H1 (cell line): ENCODE measurements at regions not wholly inside any gene's neighbourhood (a gene's known extent, or its start where the extent isn't known, plus 50 kb on each side); places are given as distances from the start of the nearest gene placed in this dataset.

Source experiments
- BRCA1 ChIP-seq: IDR thresholded peaks from 2 replicates; pipeline ENCODE4 v1.6.1; 2012; ENCODE audit warnings: low read depth, low read length, improper control_type of control experiment
- CEBPB ChIP-seq: IDR thresholded peaks from 2 replicates; pipeline ENCODE4 v1.6.1; 2012; ENCODE audit warnings: low read depth, low read length
- CHD7 ChIP-seq: fragments of 300-600 bp; sonication (generic); IDR thresholded peaks from 2 replicates; pipeline ENCODE4 v1.7.1; 2012; ENCODE audit warnings: low read length, moderate library complexity, mild to moderate bottlenecking, inconsistent platforms; ENCODE audit not compliant: insufficient replicate concordance

DNA sequence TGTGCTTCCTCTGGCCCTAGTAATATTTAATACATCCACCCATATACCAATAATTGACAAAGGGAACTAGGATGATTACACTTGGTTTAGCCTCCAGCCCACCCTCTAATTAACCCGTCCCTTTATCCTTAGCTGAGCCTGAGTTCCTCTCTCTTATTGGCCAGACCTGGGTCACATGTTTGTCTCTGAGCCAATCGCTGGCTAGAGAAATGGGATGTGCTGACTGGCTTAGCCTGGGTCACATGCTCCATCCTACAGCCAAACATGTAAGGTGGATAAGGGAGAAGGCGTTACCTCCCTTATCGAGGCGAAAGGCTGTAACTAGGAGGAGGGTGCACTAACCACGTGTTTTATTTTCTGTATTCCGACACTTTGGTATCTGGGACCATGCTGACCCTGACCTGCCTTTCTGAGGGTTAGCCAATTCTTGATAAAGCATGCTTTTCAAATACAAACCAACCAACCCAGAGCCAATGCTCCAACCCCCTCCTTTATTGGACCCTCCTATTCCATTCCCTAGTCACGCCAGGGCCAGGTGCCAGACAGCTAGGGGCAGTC, 262.7 kb downstream of the PREX1 start (continued):
- TF ChIP-seq CHD7 (no peak), BRCA1 (no peak), CEBPB (no peak)
- TF ChIP-seq, all 59 proteins: peak for 0
